ENCODE measurements at regions not wholly inside any gene's neighbourhood (a gene's known extent, or its start where the extent isn't known, plus 50 kb on each side); places are given as distances from the start of the nearest gene placed in this dataset.

- H3K27me3 ChIP-seq, result peaks cover 0 to 4% of the 10 kb centered on the region in 2 donors
- H3K4me3 ChIP-seq, result no peak overlapping the region
- H3K4me1 ChIP-seq, result no peaks in the 10 kb centered on the region
- no peaks in the 10 kb centered on the region for H3K36me3 ChIP-seq
- H3K27ac ChIP-seq, result no peak overlapping the region
- no peaks in the 10 kb centered on the region for H3K9me3 ChIP-seq
- DNase-seq (ENCODE audit: low spot score in 2 of 2), result no peak
- intact Hi-C loops (cut with DNase I; ENCODE audit: low total_unique reads), result no loop called here
- TF ChIP-seq, protein P1, sequence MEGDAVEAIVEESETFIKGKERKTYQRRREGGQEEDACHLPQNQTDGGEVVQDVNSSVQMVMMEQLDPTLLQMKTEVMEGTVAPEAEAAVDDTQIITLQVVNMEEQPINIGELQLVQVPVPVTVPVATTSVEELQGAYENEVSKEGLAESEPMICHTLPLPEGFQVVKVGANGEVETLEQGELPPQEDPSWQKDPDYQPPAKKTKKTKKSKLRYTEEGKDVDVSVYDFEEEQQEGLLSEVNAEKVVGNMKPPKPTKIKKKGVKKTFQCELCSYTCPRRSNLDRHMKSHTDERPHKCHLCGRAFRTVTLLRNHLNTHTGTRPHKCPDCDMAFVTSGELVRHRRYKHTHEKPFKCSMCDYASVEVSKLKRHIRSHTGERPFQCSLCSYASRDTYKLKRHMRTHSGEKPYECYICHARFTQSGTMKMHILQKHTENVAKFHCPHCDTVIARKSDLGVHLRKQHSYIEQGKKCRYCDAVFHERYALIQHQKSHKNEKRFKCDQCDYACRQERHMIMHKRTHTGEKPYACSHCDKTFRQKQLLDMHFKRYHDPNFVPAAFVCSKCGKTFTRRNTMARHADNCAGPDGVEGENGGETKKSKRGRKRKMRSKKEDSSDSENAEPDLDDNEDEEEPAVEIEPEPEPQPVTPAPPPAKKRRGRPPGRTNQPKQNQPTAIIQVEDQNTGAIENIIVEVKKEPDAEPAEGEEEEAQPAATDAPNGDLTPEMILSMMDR (IDR thresholded peaks at IDR 0.05), result no peak
- TF ChIP-seq POLR2A (IDR thresholded peaks at IDR 0.05) (no peak), POLR2AphosphoS5 (IDR thresholded peaks at IDR 0.05) (no peak)
Measured at GRCh38 chr6:1182722-1183521, 129.0 kb upstream of the FOXQ1 start.

GRCh38 chr6:1181939-1182605 lies 129.8 kb upstream of the FOXQ1 start:
- DNase-seq (ENCODE audit: low spot score in 2 of 2), result no peak
- Histone ChIP-seq H3K4me3 (no peak overlapping the region), H3K27ac (no peak overlapping the region), H3K27me3 (peaks cover 0 to 4% of the 10 kb centered on the region in 2 donors), H3K4me1 (no peaks in the 10 kb centered on the region), H3K9me3 (no peaks in the 10 kb centered on the region), H3K36me3 (no peaks in the 10 kb centered on the region)
- intact Hi-C loops (cut with DNase I; ENCODE audit: low total_unique reads), result no loop called here
- TF ChIP-seq, protein P1 (IDR thresholded peaks at IDR 0.05), result no peak
- no peak for TF ChIP-seq POLR2AphosphoS5 (IDR thresholded peaks at IDR 0.05)
- TF ChIP-seq POLR2A (IDR thresholded peaks at IDR 0.05), result no peak

DNA sequence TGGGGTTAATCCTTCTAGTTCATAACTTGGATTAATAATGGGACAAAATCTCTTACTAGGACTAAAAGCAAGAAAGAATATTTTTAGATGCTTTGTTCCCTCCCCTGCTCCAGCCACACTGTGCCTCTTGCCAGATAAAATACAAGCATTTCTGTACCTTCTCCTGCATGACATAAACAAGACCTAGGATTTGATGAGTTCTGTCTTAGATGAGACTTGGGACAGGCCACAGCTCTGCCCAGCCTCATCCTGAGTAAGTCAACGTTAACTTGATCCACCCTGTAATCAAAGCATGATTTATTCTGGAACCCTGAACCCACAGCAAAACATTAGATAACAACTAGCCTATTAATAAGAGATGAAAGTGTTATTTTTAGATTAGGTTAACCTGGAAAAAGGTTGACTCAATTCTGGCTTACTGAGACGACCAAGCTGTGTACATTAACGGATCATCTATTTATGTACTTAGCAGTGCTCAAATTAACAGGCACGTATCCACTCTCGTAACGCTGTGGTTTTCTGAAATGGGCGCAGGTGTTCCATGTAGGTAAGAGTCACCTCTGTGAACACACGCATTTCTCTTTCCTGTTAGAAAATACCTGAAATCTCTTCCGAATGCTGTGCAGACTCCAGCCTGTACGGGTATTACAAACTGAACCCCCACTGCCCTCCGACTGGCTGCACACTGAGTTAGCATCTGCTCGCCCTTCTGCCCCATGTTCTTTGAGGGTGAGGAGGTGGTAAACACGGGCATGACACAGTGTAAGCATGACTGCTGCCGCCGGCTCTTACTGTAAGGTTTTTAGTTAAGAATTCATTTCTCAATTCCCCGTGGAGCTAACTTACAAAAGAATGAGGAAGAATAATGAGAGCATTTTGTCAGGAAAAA lies 132.1 kb upstream of the FOXQ1 start:
- no peaks in the 10 kb centered on the region for H3K9me3 ChIP-seq
- peaks cover 0 to 4% of the 10 kb centered on the region in 2 donors for H3K27me3 ChIP-seq
- DNase-seq (ENCODE audit: low spot score in 2 of 2), result no peak
- H3K27ac ChIP-seq, result no peak overlapping the region
- no peak overlapping the region for H3K4me3 ChIP-seq
- no peaks in the 10 kb centered on the region for H3K36me3 ChIP-seq
- H3K4me1 ChIP-seq, result no peaks in the 10 kb centered on the region
- TF ChIP-seq POLR2AphosphoS5 (IDR thresholded peaks at IDR 0.05) (no peak), POLR2A (IDR thresholded peaks at IDR 0.05) (no peak)
- TF ChIP-seq, protein P1 (IDR thresholded peaks at IDR 0.05), result no peak
- intact Hi-C loops (cut with DNase I; ENCODE audit: low total_unique reads), result no loop called here

- H3K36me3 ChIP-seq, result no peaks in the 10 kb centered on the region
- no peak overlapping the region for H3K4me3 ChIP-seq
- TF ChIP-seq POLR2AphosphoS5 (IDR thresholded peaks at IDR 0.05) (no peak), POLR2A (IDR thresholded peaks at IDR 0.05) (no peak)
- TF ChIP-seq, protein P1 (IDR thresholded peaks at IDR 0.05), result no peak
- H3K27me3 ChIP-seq, result peaks cover 0 to 4% of the 10 kb centered on the region in 2 donors
- H3K4me1 ChIP-seq, result no peaks in the 10 kb centered on the region
- H3K9me3 ChIP-seq, result no peaks in the 10 kb centered on the region
- intact Hi-C loops (cut with DNase I; ENCODE audit: low total_unique reads), result no loop called here
- DNase-seq (ENCODE audit: low spot score in 2 of 2), result no peak
- no peak overlapping the region for H3K27ac ChIP-seq
Measured at GRCh38 chr6:1178590-1178989, 133.3 kb upstream of the FOXQ1 start.

All from breast epithelium (tissue), 4 donors.